ENCODE measurements at regions not wholly inside any gene's neighbourhood (a gene's known extent, or its start where the extent isn't known, plus 50 kb on each side); places are given as distances from the start of the nearest gene placed in this dataset.

GRCh38 chr2:216781709-216782108 lies 78.2 kb downstream of the TNP1 start:
- no peak overlapping the region for H3K4ac ChIP-seq (replicated peaks; ENCODE audit: insufficient read length, low read depth, low read length)
- H2AFZ ChIP-seq (ENCODE audit: low read length), result no peak overlapping the region
- no peak overlapping the region for H2BK12ac ChIP-seq (ENCODE audit: low read depth, low read length)
- no peak overlapping the region for H3K56ac ChIP-seq (replicated peaks; ENCODE audit: insufficient read length, low read depth, low read length)
- no peak overlapping the region for H3K4me2 ChIP-seq (ENCODE audit: insufficient read depth in 1 of 2, low read depth in 2 of 2, low read length in 2 of 2)
- DNase-seq (ENCODE audit: low read depth in 1 of 2, low spot score in 2 of 2), result no peak
- no peak overlapping the region for H2BK5ac ChIP-seq (ENCODE audit: low read depth, low read length)
- no peak overlapping the region for H2BK120ac ChIP-seq (replicated peaks; ENCODE audit: low read depth, low read length)
- no peaks in the 10 kb centered on the region for H3K27me3 ChIP-seq (replicated peaks in 1 of 4; ENCODE audit: control insufficient read depth in 3 of 4, extremely low read depth in 1 of 4, insufficient read depth in 3 of 4, low read length in 3 of 4)
- no peaks in the 10 kb centered on the region for H3K79me1 ChIP-seq (ENCODE audit: low read depth, low read length)
- no peak overlapping the region for H2AK5ac ChIP-seq (ENCODE audit: low read depth, low read length)
- H2BK15ac ChIP-seq (ENCODE audit: low read length), result no peak overlapping the region
- H3K9me3 ChIP-seq (ENCODE audit: insufficient read depth in 2 of 2, low read depth in 1 of 2, low read length in 1 of 2), result no peaks in the 10 kb centered on the region
- H4K20me1 ChIP-seq (replicated peaks in 1 of 2; ENCODE audit: control insufficient read depth in 1 of 2, insufficient read depth in 2 of 2, low read length in 2 of 2), result no peaks in the 10 kb centered on the region
- ChIA-PET CTCF (ENCODE audit: partially characterized antibody) (no interaction called here), POLR2A (ENCODE audit: partially characterized antibody) (no interaction called here)
- H3K36me3 ChIP-seq (ENCODE audit: control insufficient read depth in 2 of 4, insufficient read depth in 4 of 4, low read length in 3 of 4), result no peaks in the 10 kb centered on the region
- H3K4me3 ChIP-seq (ENCODE audit: extremely low read depth in 1 of 4, insufficient read depth in 2 of 4, low read depth in 3 of 4, low read length in 4 of 4), result no peak overlapping the region
- no peaks in the 10 kb centered on the region for H3K79me2 ChIP-seq (ENCODE audit: control insufficient read depth in 1 of 2, insufficient read depth in 2 of 2, low read length in 2 of 2)
- no peak overlapping the region for H3K18ac ChIP-seq (ENCODE audit: extremely low read depth, low read length)
- H4K5ac ChIP-seq (ENCODE audit: insufficient read length, low read depth, low read length), result no peak overlapping the region
- H3K23me2 ChIP-seq (ENCODE audit: low read depth, low read length), result 0 out of 2 replicates have a peak, but pooled peaks cover 2% of the 10 kb centered on the region
- H3K14ac ChIP-seq (ENCODE audit: insufficient read length), result no peak overlapping the region
- no peaks in the 10 kb centered on the region for H3K4me1 ChIP-seq (replicated peaks in 1 of 4; ENCODE audit: control insufficient read depth in 3 of 4, insufficient read depth in 4 of 4, low read length in 3 of 4)
- H2BK20ac ChIP-seq (ENCODE audit: low read length), result no peak overlapping the region
- H3K9ac ChIP-seq (replicated peaks in 1 of 4; ENCODE audit: extremely low read depth in 1 of 4, low read depth in 3 of 4, low read length in 3 of 4), result no peak overlapping the region
- FAIRE-seq, result no peak
- no peak overlapping the region for H4K8ac ChIP-seq (ENCODE audit: extremely low read depth, insufficient read depth, low read length)
- H3K27ac ChIP-seq (ENCODE audit: low read depth, low read length), result no peak overlapping the region
- no peak overlapping the region for H4K91ac ChIP-seq (replicated peaks; ENCODE audit: insufficient read length, low read length)
- no peak overlapping the region for H3K23ac ChIP-seq (ENCODE audit: insufficient read length)
- 72% methylated on average over 4 of the region's 4 CpGs; no CpG with 5 or more reads in 1 of the 2 experiments for WGBS, 2 experiments (ENCODE audit: extremely low coverage in 1 of 2, insufficient coverage in 1 of 2, insufficient read length in 1 of 2, insufficient replicate concordance in 2 of 2, low coverage in 1 of 2, low lambda C conversion rate in 2 of 2, missing lambda C conversion rate in 1 of 2)
- no peak for TF ChIP-seq CBX8 (IDR thresholded peaks at IDR 0.05; ENCODE audit: borderline replicate concordance, low read depth, low read length)
- no peak for TF ChIP-seq YY1 (IDR thresholded peaks at IDR 0.05; ENCODE audit: low read depth, low read length)
- TF ChIP-seq CREB1 (IDR thresholded peaks at IDR 0.05), result no peak
- no peak for TF ChIP-seq NRF1 (IDR thresholded peaks at IDR 0.05; ENCODE audit: low read depth, low read length)
- TF ChIP-seq CTCF (IDR thresholded peaks at IDR 0.05; ENCODE audit: control extremely low read depth in 1 of 3, insufficient read depth in 1 of 3, low read depth in 1 of 3, low read length in 3 of 3), result no peak
- TF ChIP-seq BRCA1 (IDR thresholded peaks at IDR 0.05; ENCODE audit: low read depth, low read length), result no peak
- no peak for TF ChIP-seq E2F6 (IDR thresholded peaks at IDR 0.05)
- TF ChIP-seq RXRA (IDR thresholded peaks at IDR 0.05; ENCODE audit: insufficient read depth, low read depth, low read length), result no peak
- TF ChIP-seq TEAD4 (IDR thresholded peaks at IDR 0.05; ENCODE audit: low read depth, low read length), result no peak
- no peak for TF ChIP-seq ATF3 (IDR thresholded peaks at IDR 0.05; ENCODE audit: insufficient read depth, low read depth, low read length)
- TF ChIP-seq SIN3A (conservative IDR thresholded peaks at IDR 0.05 in 1 of 2, IDR thresholded peaks at IDR 0.05 in 1 of 2; ENCODE audit: low read depth in 1 of 2, low read length in 2 of 2), result no peak

Data from H1 (cell line).